ENCODE measurements at regions not wholly inside any gene's neighbourhood (a gene's known extent, or its start where the extent isn't known, plus 50 kb on each side); places are given as distances from the start of the nearest gene placed in this dataset.

GRCh38 chr11:95379479-95379878 is 148.5 kb upstream of the SESN3 start:
- H2BK5ac ChIP-seq (ENCODE audit: insufficient read length, low read length), result no peak overlapping the region
- no peak overlapping the region for H2BK12ac ChIP-seq (ENCODE audit: insufficient read length, low read depth, low read length)
- H3K23me2 ChIP-seq (ENCODE audit: insufficient read length, low read depth, low read length, poor library complexity, severe bottlenecking), result no peaks in the 10 kb centered on the region
- no peak overlapping the region for H3K14ac ChIP-seq (ENCODE audit: insufficient read depth, low read length)
- no peak overlapping the region for H3K18ac ChIP-seq (ENCODE audit: insufficient read length, low read depth, low read length)
- no peaks in the 10 kb centered on the region for H3K27me3 ChIP-seq (ENCODE audit: insufficient read depth, low read length)
- Mint-ChIP-seq H3K9me3 (0 out of 5 replicates have a peak, but pooled peaks cover 0 to 3% of the 10 kb centered on the region in 2 experiments), H3K27me3 (ENCODE audit: low read depth) (no peaks in the 10 kb centered on the region), H3K4me3 (no peak overlapping the region), H3K27ac (peak overlapping the region in 1 of 3 experiments; percentile 86; a peak in 2 of 7 replicates), H3K36me3 (ENCODE audit: insufficient read depth in 1 of 3, low read depth in 3 of 3) (no peaks in the 10 kb centered on the region; a peak in 1 of 7 replicates), H3K4me1 (peaks cover 33 to 39% of the 10 kb centered on the region in 2 experiments)
- no peak overlapping the region for H3K27ac ChIP-seq (ENCODE audit: insufficient read length, low read depth, low read length)
- H2BK15ac ChIP-seq (ENCODE audit: low read depth, low read length), result no peak overlapping the region
- no peak overlapping the region for H2AFZ ChIP-seq (ENCODE audit: low read length)
- no peak overlapping the region for H4K91ac ChIP-seq (ENCODE audit: insufficient read length, low read depth, low read length)
- H3K4ac ChIP-seq (ENCODE audit: low read depth, low read length), result no peak overlapping the region
- no peak overlapping the region for H3K56ac ChIP-seq (ENCODE audit: insufficient read length, low read depth, low read length)
- no peak for DNase-seq
- no peaks in the 10 kb centered on the region for H3K79me2 ChIP-seq (ENCODE audit: insufficient read depth, low read length)
- H4K20me1 ChIP-seq (ENCODE audit: control insufficient read depth, insufficient read depth, insufficient read length), result no peaks in the 10 kb centered on the region
- no peaks in the 10 kb centered on the region for H3K9me3 ChIP-seq (ENCODE audit: control insufficient read depth, low read depth, low read length)
- no peaks in the 10 kb centered on the region for H3K79me1 ChIP-seq (ENCODE audit: insufficient read depth, low read depth, low read length, poor library complexity, severe bottlenecking)
- no peak overlapping the region for H4K8ac ChIP-seq (replicated peaks; ENCODE audit: insufficient read length, low read depth, low read length)
- H3T11ph ChIP-seq (ENCODE audit: low read length), result no peak overlapping the region
- no peak overlapping the region for H3K4me2 ChIP-seq (ENCODE audit: insufficient read depth, insufficient read length, low read length)
- H2BK20ac ChIP-seq (ENCODE audit: low read depth, low read length, poor library complexity, severe bottlenecking), result no peak overlapping the region
- H3K4me1 ChIP-seq (ENCODE audit: insufficient read depth, low read length), result peaks cover 5% of the 10 kb centered on the region; the same call in 1 of the 2 replicates
- H2AK5ac ChIP-seq (ENCODE audit: insufficient read length, low read length), result no peak overlapping the region
- no peak overlapping the region for H4K5ac ChIP-seq (ENCODE audit: insufficient read length, low read depth, low read length)
- H3K23ac ChIP-seq (ENCODE audit: insufficient read length, low read depth, low read length), result no peak overlapping the region
- no peak overlapping the region for H3K9ac ChIP-seq (ENCODE audit: extremely low read depth, insufficient read length, low read length)
- TF ChIP-seq CTCF (conservative IDR thresholded peaks at IDR 0.05), result no peak
- no peak overlapping the region for H2BK120ac ChIP-seq (ENCODE audit: low read depth, low read length, poor library complexity, severe bottlenecking)
